ENCODE measurements at regions not wholly inside any gene's neighbourhood (a gene's known extent, or its start where the extent isn't known, plus 50 kb on each side); places are given as distances from the start of the nearest gene placed in this dataset.

- no peak for DNase-seq
Measured at GRCh38 chr1:216924732-216925131, 201.5 kb upstream of the ESRRG start.

GRCh38 chr1:216923601-216924000 lies 200.4 kb upstream of the ESRRG start:
- DNase-seq = no peak

GRCh38 chr1:216922406-216922805 lies 199.2 kb upstream of the ESRRG start:
- DNase-seq = no peak

GRCh38 chr1:216921866-216922265 lies 198.6 kb upstream of the ESRRG start:
- no peak for DNase-seq

- no peak for DNase-seq
Measured at GRCh38 chr1:216919060-216919970, 196.1 kb upstream of the ESRRG start.

- DNase-seq = no peak
Measured at GRCh38 chr1:216916890-216917438, 193.7 kb upstream of the ESRRG start.

GRCh38 chr1:216914974-216915373 lies 191.7 kb upstream of the ESRRG start:
- DNase-seq = no peak

- DNase-seq = no peak
Measured at GRCh38 chr1:216913976-216914375, 190.7 kb upstream of the ESRRG start.

- peak in 21 of 56 donors; percentile 1 to 66 (median 27) for DNase-seq
Measured at GRCh38 chr1:216910081-216910840, 187.0 kb upstream of the ESRRG start.

- no peak for DNase-seq
Measured at GRCh38 chr1:216908126-216908525, 184.9 kb upstream of the ESRRG start.

- no peak for DNase-seq
Measured at GRCh38 chr1:216907100-216907499, 183.9 kb upstream of the ESRRG start.

- no peak for DNase-seq
Measured at GRCh38 chr1:216905781-216906180, 182.6 kb upstream of the ESRRG start.

- no peak for DNase-seq
Measured at GRCh38 chr1:216905137-216905536, 181.9 kb upstream of the ESRRG start.

- no peak for DNase-seq
Measured at GRCh38 chr1:216904471-216904870, 181.2 kb upstream of the ESRRG start.

GRCh38 chr1:216903382-216903740 lies 180.1 kb upstream of the ESRRG start:
- DNase-seq = no peak

- DNase-seq = peak in 24 of 56 donors; percentile 4 to 67 (median 28)
Measured at GRCh38 chr1:216902669-216903381, 179.6 kb upstream of the ESRRG start.

- DNase-seq = peak in 3 of 56 donors; percentile 4 to 10 (median 6)
Measured at GRCh38 chr1:216900116-216900620, 176.9 kb upstream of the ESRRG start.

GRCh38 chr1:216898801-216899200 lies 175.6 kb upstream of the ESRRG start:
- no peak for DNase-seq

- DNase-seq = no peak
Measured at GRCh38 chr1:216896146-216896545, 172.9 kb upstream of the ESRRG start.

GRCh38 chr1:216894494-216894893 lies 171.3 kb upstream of the ESRRG start:
- DNase-seq = no peak

- DNase-seq = no peak
Measured at GRCh38 chr1:216892581-216893160, 169.4 kb upstream of the ESRRG start.

All from amygdala (tissue), 56 donors.